T-helper 22 cell (primary cell): ENCODE measurements at regions not wholly inside any gene's neighbourhood (a gene's known extent, or its start where the extent isn't known, plus 50 kb on each side); places are given as distances from the start of the nearest gene placed in this dataset.

Source experiments
- DNase-seq: peaks from one replicate; pipeline ENCODE4 v3.0.0-alpha.2; 2020; ENCODE audit warnings: low read depth

DNA sequence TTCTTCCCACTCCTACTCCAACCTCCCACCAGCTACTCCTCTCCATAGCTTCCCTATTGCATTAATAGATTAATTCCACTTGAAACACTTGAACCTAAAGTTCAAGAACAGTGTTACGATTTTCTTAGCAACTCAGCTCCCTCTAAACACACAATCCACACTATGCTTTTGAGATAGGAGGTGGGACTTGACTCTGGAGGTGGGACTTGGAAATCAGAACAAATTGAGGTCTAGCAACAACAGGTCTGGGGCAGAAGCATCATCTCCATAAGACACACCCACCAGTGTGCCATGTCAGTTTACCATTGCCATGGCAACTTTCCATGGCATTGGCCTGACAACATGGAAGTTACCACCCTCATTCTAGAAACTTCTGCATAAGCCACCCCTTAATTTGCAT, 336.5 kb upstream of the ALCAM start:
- DNase-seq, result no peak

- DNase-seq, result no peak
These were observed 334.2 kb upstream of the ALCAM start for GRCh38 chr3:105032541-105032940.

DNA sequence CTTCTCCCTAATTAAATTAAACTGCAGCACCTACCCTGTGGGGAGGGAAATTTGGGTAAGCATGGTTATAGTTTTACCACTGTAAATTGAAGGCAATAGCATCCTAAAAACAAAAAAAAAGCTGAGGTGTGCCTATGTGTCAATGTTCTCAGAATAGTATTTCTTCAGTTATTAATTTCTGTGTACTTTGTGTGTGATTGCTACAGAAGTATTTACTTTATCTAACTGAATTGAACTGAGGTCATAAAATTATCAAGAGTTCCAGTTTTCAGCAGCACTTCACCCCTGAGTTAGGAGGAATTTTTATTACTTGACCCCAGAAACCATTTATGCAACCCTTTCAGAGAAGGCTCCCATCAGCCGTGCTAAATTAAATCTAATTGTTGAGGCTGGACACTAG, 333.6 kb upstream of the ALCAM start:
- no peak for DNase-seq

GRCh38 chr3:105039004-105039403, 327.7 kb upstream of the ALCAM start:
- no peak for DNase-seq

- no peak for DNase-seq
These were observed 326.6 kb upstream of the ALCAM start for GRCh38 chr3:105040026-105040622.

GRCh38 chr3:105042586-105042985, 324.1 kb upstream of the ALCAM start:
- DNase-seq, result no peak

- DNase-seq, result no peak
These were observed 315.6 kb upstream of the ALCAM start for GRCh38 chr3:105051111-105051510.

DNA sequence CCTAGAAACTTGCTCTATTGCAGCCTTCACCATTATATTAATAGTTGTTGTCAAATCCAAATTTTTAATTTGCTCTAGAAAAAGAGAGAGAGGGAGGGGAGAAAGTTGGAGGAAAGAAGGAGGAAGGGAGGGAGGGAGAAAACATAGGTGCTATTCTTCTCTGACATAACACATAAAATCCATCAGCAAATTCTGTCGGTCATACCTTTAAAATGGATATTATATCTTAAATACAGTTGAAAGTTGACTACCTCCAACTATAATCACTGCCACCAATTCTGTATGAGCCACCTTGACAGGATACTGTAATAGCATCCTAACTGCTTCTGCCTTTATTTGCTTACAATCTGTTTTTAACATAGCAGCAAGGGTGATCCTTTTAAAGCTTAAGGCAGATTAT, 314.7 kb upstream of the ALCAM start:
- no peak for DNase-seq

GRCh38 chr3:105062853-105063252, 303.9 kb upstream of the ALCAM start:
- DNase-seq, result no peak

DNA sequence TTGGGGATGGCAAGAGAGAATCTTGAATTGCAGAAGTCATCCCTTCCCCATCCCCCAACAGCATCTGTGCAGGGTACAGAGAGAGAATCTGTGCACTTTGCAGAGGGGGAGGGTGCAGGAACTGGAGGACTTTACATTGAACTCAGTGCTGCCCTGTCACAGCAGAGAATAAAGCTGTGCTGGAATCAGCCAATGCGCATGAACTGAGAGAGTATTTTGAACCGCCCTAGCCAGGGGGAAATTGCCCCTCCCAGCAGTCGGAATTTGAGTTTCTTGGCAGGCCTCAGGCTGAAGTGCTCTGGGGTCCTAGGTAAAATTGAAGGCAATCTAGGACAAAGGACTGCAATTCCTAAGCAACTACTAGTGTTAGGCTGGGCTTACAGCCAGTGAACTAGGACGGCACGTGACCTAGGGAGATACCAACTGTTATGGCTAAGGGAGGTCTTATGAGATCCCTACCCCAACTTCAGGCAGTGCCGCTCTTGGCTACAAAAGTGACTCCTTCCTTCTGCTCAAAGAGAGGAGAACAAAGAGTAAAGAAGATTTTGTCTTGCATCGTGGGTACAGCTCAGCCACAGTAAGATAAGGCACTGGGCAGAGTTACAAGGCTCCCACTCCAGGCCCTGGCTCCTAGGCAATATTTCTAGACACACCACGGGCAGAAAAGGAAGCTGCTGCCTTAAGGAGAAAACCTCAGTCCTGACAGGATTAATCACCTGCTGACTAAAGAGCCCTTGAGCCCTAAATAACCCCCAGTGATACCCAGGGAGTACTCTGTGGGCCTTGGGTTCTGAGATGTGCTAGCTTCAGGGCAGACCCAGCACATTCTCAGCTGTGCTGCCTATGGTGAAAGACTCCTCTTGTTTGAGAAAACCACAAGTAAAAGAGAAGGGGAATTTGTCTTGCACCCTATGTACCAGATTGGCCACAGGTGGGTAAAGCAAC, 300.5 kb upstream of the ALCAM start:
- DNase-seq, result no peak

DNA sequence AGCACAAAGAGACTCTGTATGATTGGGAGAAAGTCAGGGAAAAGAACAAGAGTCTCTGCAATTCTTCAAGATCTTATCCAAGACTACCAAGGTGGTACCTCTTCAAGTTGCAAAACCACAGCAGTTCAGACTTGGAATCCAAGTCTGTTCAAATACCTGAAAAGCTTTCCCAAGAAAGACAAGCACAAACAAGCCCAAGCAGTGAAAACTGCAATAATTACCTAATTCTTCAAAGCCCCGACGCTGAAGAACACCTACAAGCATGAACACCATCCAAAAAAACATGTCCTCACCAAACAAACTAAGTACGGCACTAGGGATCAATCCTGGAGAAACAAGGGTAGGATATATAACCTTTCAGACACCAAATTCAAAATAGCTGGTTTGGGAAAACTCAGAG, 299.3 kb upstream of the ALCAM start:
- DNase-seq, result no peak

DNA sequence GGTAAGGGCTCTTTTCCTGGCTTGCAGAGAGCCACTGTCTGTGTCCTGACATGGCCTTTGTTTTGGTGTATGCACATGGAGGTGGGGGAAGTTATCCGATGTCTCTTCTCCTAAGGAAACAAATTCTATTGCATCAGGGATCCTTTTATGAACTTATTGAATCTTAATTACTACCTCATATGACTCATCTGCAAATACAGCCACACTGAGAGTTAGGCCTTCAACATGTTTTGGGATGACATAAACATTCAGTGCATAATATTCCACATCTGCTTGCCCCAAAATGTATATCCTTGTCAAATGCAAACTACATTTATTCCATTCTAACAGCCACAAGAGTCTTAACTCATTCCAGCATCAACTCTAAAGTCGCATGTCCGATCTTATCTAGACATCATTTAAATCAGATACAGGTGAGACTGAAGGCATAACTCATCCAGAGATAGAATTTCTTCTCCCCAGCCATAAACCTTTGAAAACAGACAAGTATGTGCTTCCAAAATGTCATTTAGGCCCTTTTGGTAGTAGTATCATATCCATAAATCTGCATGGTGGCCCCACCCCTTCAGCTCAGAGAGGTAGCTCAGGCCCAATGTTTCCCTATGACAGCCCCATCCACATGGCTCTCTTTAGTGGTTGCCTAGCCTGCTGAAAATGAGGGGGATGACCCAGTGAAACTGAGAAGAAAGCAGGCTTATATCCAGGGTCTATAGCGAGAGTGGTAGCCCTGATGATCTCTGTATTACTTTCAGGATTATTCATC, 289.5 kb upstream of the ALCAM start:
- no peak for DNase-seq

- no peak for DNase-seq
These were observed 282.8 kb upstream of the ALCAM start for GRCh38 chr3:105083945-105084344.

DNA sequence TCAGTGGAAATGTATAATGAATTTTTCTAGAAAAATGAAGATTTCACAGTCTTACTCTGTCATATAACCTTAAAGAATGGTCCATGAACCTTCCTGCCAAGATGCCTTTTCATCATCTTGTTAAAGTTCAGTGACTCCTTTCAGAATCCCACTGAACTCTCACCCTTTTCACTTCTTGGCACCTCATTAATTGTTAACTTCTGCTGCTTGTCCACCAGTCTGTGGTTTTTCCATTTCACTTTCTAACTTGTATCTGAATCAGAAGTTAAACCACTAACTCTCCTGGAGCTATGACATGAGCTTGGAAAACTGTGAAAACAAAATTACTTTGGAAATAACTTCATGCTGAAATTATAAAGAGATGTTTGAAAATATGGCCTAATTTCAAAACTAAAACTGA, 281.2 kb upstream of the ALCAM start:
- no peak for DNase-seq

- DNase-seq, result no peak
These were observed 273.1 kb upstream of the ALCAM start for GRCh38 chr3:105093371-105094252.

GRCh38 chr3:105094588-105094987, 272.1 kb upstream of the ALCAM start:
- DNase-seq, result no peak

DNA sequence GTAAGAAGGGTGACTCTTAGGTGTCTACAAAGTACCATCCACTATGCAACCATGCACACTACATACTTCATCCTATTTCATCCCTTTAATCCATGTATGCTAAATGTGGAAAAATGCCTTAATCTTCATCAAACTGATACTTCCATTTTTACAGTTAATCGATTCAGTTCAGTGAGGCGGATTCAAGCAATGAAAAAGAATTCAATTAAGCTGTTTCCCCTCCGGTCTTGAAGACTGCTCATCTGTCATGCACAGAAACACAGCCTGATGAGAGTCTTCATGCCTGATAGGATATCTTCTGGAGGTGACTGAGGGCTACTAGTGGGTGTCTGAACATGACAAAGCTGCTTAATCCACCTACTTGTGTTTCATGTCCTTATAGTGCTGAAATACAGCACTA, 270.6 kb upstream of the ALCAM start:
- DNase-seq, result no peak

DNA sequence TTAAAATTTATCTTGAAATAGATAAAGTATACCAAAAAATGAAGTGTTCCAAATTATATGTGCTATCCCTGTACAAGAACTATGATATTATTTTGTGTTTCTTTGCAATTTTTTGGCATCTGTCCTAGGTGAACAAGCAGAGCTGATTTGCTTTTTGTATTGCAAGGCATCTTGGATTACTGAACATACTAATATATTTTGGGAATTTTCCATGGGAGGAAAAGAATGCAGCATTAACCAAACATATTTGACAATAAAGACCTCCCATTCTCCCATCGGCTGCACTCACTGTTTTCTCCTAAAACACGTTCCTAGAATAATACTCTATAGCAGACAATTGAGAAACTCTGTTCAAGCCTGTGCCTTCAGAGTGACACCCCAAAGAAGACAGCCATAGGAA, 265.1 kb upstream of the ALCAM start:
- DNase-seq, result no peak

DNA sequence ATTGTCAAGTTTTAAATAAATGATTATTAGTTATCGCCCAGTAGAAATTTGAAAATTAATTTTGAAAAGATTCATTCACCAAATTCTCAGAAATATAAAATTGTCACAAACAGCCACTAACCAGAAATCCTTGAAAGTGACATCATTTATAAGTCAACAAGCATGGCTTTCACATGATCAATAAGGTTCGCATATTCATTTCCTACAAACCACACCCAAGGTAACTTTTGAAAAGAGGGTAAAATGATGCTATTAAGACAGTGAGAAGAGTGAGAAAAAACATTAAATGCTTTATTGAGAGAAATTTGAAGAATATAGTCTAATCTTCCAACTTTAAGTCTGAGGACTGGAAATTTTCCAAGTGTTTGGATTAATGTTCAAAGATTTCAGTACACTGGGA, 263.6 kb upstream of the ALCAM start:
- no peak for DNase-seq

- DNase-seq, result no peak
These were observed 257.9 kb upstream of the ALCAM start for GRCh38 chr3:105108823-105109222.

DNA sequence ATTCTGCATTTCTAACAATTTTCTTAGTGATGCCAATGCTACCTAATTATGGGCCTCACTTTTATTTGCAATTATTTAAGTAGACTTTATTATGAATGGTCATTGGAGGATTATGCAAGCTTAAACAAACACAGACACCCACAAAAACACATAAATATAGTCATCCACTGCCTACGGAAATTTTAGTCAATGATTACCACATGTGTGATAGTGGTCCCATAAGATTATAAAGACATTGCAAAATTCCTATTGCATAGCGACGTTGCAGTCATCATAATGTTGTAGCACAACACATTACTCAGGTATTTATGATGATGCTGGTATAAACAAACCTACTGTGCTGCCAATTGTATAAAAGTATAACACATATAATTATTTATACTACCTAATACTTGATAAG, 247.8 kb upstream of the ALCAM start:
- no peak for DNase-seq

DNA sequence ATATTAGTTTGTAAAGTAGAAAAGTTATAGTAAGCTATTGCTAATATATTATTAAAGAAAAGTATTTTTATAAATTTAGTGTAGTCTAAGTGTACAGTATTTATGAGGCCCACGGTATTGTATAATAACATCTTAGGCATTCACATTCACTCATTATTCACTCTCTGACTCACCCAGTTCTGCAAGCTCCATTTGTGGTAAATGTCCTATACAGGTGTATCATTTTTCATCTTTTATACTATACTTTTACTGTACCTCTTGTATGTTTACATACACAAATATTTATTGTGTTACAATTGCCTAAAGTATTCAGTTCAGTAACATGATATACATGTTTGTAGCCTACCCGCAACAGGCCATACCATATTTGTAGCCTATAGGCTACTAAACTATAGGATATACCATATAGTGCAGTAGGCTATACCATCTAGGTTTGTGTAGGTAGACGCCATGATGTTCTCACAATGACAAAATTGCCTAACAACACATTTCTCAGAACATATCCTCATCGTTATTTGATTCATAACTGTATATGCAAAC, 246.8 kb upstream of the ALCAM start:
- no peak for DNase-seq
